IPS-20b (cell line): ENCODE measurements at regions not wholly inside any gene's neighbourhood (a gene's known extent, or its start where the extent isn't known, plus 50 kb on each side); places are given as distances from the start of the nearest gene placed in this dataset.

ENCODE experiments used
- H3K27ac ChIP-seq: one replicate; pipeline ENCODE4 v1.5.1; 2013; ENCODE audit warnings: low read length
- H3K27me3 ChIP-seq: 2 replicates; pipeline ENCODE4 v1.6.1; 2013; ENCODE audit warnings: mild to moderate bottlenecking, low read length, inconsistent platforms; ENCODE audit not compliant: insufficient read depth
- H3K36me3 ChIP-seq: 2 replicates; pipeline ENCODE4 v1.6.1; 2013; ENCODE audit warnings: low read depth, mild to moderate bottlenecking, inconsistent platforms, low read length, moderate library complexity; ENCODE audit not compliant: insufficient read depth
- H3K4me1 ChIP-seq: 2 replicates; pipeline ENCODE4 v1.6.1; 2013; ENCODE audit warnings: mild to moderate bottlenecking, control low read depth, inconsistent platforms, low read length, moderate library complexity; ENCODE audit not compliant: insufficient read depth
- H3K4me3 ChIP-seq: 2 replicates; pipeline ENCODE4 v1.5.1; 2013; ENCODE audit warnings: mild to moderate bottlenecking, low read length, inconsistent platforms
- H3K9ac ChIP-seq: 2 replicates; pipeline ENCODE4 v1.6.1; 2013; ENCODE audit warnings: low read depth, mild to moderate bottlenecking, inconsistent platforms, low read length, moderate library complexity
- H3K9me3 ChIP-seq: 2 replicates; pipeline ENCODE4 v1.6.1; 2013; ENCODE audit warnings: mild to moderate bottlenecking, low read depth, low read length, inconsistent platforms; ENCODE audit not compliant: insufficient read depth

GRCh38 chr5:117165068-117165467, 590.4 kb upstream of the SEMA6A start:
- no peaks in the 10 kb centered on the region for H3K27me3 ChIP-seq
- H3K36me3 ChIP-seq: no peaks in the 10 kb centered on the region
- no peak overlapping the region for H3K9ac ChIP-seq
- H3K9me3 ChIP-seq: no peaks in the 10 kb centered on the region
- peaks cover 7% of the 10 kb centered on the region; the same call in 1 of the 2 replicates for H3K4me1 ChIP-seq
- no peak overlapping the region for H3K4me3 ChIP-seq
- H3K27ac ChIP-seq: no peak overlapping the region

GRCh38 chr5:117161718-117162335, 587.2 kb upstream of the SEMA6A start:
- Histone ChIP-seq H3K27me3 (no peaks in the 10 kb centered on the region), H3K9me3 (no peaks in the 10 kb centered on the region), H3K4me1 (peaks cover 13% of the 10 kb centered on the region), H3K27ac (no peak overlapping the region), H3K4me3 (no peak overlapping the region), H3K9ac (no peak overlapping the region), H3K36me3 (no peaks in the 10 kb centered on the region)

- Histone ChIP-seq H3K4me3 (no peak overlapping the region), H3K9ac (no peak overlapping the region), H3K27ac (no peak overlapping the region), H3K4me1 (peaks cover 6% of the 10 kb centered on the region; the same call in 1 of the 2 replicates), H3K9me3 (no peaks in the 10 kb centered on the region), H3K27me3 (no peaks in the 10 kb centered on the region), H3K36me3 (no peaks in the 10 kb centered on the region)
These were observed 585.8 kb upstream of the SEMA6A start for GRCh38 chr5:117160391-117160790.

- H3K27me3 ChIP-seq: no peaks in the 10 kb centered on the region
- no peaks in the 10 kb centered on the region for H3K36me3 ChIP-seq
- H3K9me3 ChIP-seq: no peaks in the 10 kb centered on the region
- no peak overlapping the region for H3K9ac ChIP-seq
- no peak overlapping the region for H3K4me3 ChIP-seq
- H3K4me1 ChIP-seq: no peaks in the 10 kb centered on the region
- no peak overlapping the region for H3K27ac ChIP-seq
These were observed 574.7 kb upstream of the SEMA6A start for GRCh38 chr5:117149312-117149711.

GRCh38 chr5:117144086-117144485, 569.5 kb upstream of the SEMA6A start:
- Histone ChIP-seq H3K27me3 (no peaks in the 10 kb centered on the region), H3K4me3 (no peak overlapping the region), H3K4me1 (0 out of 2 replicates have a peak, but pooled peaks cover 3% of the 10 kb centered on the region), H3K9ac (no peak overlapping the region), H3K27ac (no peak overlapping the region), H3K36me3 (no peaks in the 10 kb centered on the region), H3K9me3 (no peaks in the 10 kb centered on the region)

- no peak overlapping the region for H3K27ac ChIP-seq
- H3K4me1 ChIP-seq: 0 out of 2 replicates have a peak, but pooled peaks cover 3% of the 10 kb centered on the region
- H3K9ac ChIP-seq: no peak overlapping the region
- no peaks in the 10 kb centered on the region for H3K36me3 ChIP-seq
- H3K27me3 ChIP-seq: no peaks in the 10 kb centered on the region
- H3K4me3 ChIP-seq: no peak overlapping the region
- no peaks in the 10 kb centered on the region for H3K9me3 ChIP-seq
These were observed 568.8 kb upstream of the SEMA6A start for GRCh38 chr5:117143406-117143805.

GRCh38 chr5:117138523-117138922, 563.9 kb upstream of the SEMA6A start:
- Histone ChIP-seq H3K27me3 (no peaks in the 10 kb centered on the region), H3K4me3 (no peak overlapping the region), H3K36me3 (no peaks in the 10 kb centered on the region)

GRCh38 chr5:117135851-117136250, 561.2 kb upstream of the SEMA6A start:
- Histone ChIP-seq H3K4me3 (no peak overlapping the region), H3K9me3 (no peaks in the 10 kb centered on the region), H3K4me1 (no peaks in the 10 kb centered on the region), H3K27me3 (no peaks in the 10 kb centered on the region), H3K27ac (no peak overlapping the region), H3K36me3 (no peaks in the 10 kb centered on the region), H3K9ac (no peak overlapping the region)

More at GRCh38 chr5:117138523-117138922, 563.9 kb upstream of the SEMA6A start:
- no peak overlapping the region for H3K27ac ChIP-seq
- H3K9me3 ChIP-seq: no peaks in the 10 kb centered on the region
- 0 out of 2 replicates have a peak, but pooled peaks cover 3% of the 10 kb centered on the region for H3K4me1 ChIP-seq
- H3K9ac ChIP-seq: no peak overlapping the region

GRCh38 chr5:117133198-117133597, 558.6 kb upstream of the SEMA6A start:
- no peak overlapping the region for H3K9ac ChIP-seq
- H3K4me3 ChIP-seq: no peak overlapping the region
- no peaks in the 10 kb centered on the region for H3K4me1 ChIP-seq
- H3K36me3 ChIP-seq: no peaks in the 10 kb centered on the region
- H3K27ac ChIP-seq: no peak overlapping the region
- no peaks in the 10 kb centered on the region for H3K9me3 ChIP-seq
- no peaks in the 10 kb centered on the region for H3K27me3 ChIP-seq

GRCh38 chr5:117131876-117132275, 557.3 kb upstream of the SEMA6A start:
- H3K27ac ChIP-seq: no peak overlapping the region
- no peaks in the 10 kb centered on the region for H3K36me3 ChIP-seq
- H3K4me1 ChIP-seq: no peaks in the 10 kb centered on the region
- no peak overlapping the region for H3K4me3 ChIP-seq
- peaks cover 4% of the 10 kb centered on the region; the same call in 1 of the 2 replicates for H3K9me3 ChIP-seq
- no peak overlapping the region for H3K9ac ChIP-seq
- no peaks in the 10 kb centered on the region for H3K27me3 ChIP-seq

- Histone ChIP-seq H3K4me3 (no peak overlapping the region), H3K36me3 (no peaks in the 10 kb centered on the region)
These were observed 556.5 kb upstream of the SEMA6A start for GRCh38 chr5:117131048-117131679.

GRCh38 chr5:117118499-117118898, 543.9 kb upstream of the SEMA6A start:
- Histone ChIP-seq H3K4me3 (no peak overlapping the region), H3K9ac (no peak overlapping the region), H3K4me1 (no peaks in the 10 kb centered on the region), H3K27me3 (no peaks in the 10 kb centered on the region), H3K27ac (no peak overlapping the region), H3K9me3 (0 out of 2 replicates have a peak, but pooled peaks cover 6% of the 10 kb centered on the region), H3K36me3 (no peaks in the 10 kb centered on the region)

More at GRCh38 chr5:117131048-117131679, 556.5 kb upstream of the SEMA6A start:
- Histone ChIP-seq H3K27ac (no peak overlapping the region), H3K27me3 (no peaks in the 10 kb centered on the region), H3K9ac (no peak overlapping the region), H3K4me1 (no peaks in the 10 kb centered on the region), H3K9me3 (peaks cover 4% of the 10 kb centered on the region; the same call in 1 of the 2 replicates)
